Nephron (organoid): ENCODE measurements at regions not wholly inside any gene's neighbourhood (a gene's known extent, or its start where the extent isn't known, plus 50 kb on each side); places are given as distances from the start of the nearest gene placed in this dataset.

Experiments used
- H3K27ac Mint-ChIP-seq, 3 experiments: 2 replicates each; pipeline ENCODE4 v1.8.0; 2020; ENCODE audit warnings: mixed read lengths in 3 of 3, mild to moderate bottlenecking in 2 of 3, moderate library complexity in 1 of 3
- H3K27me3 Mint-ChIP-seq: 2 replicates; pipeline ENCODE4 v1.8.0; 2021; ENCODE audit warnings: low read depth, mild to moderate bottlenecking, moderate library complexity, mixed read lengths
- H3K36me3 Mint-ChIP-seq: 2 replicates; pipeline ENCODE4 v1.8.0; 2020; ENCODE audit warnings: low read depth, mixed read lengths
- H3K4me1 Mint-ChIP-seq: 2 replicates; pipeline ENCODE4 v1.8.0; 2020; ENCODE audit warnings: mixed read lengths
- H3K4me3 Mint-ChIP-seq, 3 experiments: 2 replicates each; pipeline ENCODE4 v1.8.0; 2020; ENCODE audit warnings: mild to moderate bottlenecking in 3 of 3, mixed read lengths in 3 of 3, moderate library complexity in 2 of 3
- H3K9me3 Mint-ChIP-seq: 2 replicates; pipeline ENCODE4 v1.8.0; 2020; ENCODE audit warnings: mixed read lengths
- TF ChIP-seq, protein P1 (sequence below), 3 experiments: fragments of 200-600 bp; sonication (generic); IDR thresholded peaks; one replicate each; pipeline ENCODE4 v1.5.0; 2021; ENCODE audit warnings: antibody characterized with exemption in 3 of 3; ENCODE audit not compliant: unreplicated experiment in 3 of 3

DNA sequence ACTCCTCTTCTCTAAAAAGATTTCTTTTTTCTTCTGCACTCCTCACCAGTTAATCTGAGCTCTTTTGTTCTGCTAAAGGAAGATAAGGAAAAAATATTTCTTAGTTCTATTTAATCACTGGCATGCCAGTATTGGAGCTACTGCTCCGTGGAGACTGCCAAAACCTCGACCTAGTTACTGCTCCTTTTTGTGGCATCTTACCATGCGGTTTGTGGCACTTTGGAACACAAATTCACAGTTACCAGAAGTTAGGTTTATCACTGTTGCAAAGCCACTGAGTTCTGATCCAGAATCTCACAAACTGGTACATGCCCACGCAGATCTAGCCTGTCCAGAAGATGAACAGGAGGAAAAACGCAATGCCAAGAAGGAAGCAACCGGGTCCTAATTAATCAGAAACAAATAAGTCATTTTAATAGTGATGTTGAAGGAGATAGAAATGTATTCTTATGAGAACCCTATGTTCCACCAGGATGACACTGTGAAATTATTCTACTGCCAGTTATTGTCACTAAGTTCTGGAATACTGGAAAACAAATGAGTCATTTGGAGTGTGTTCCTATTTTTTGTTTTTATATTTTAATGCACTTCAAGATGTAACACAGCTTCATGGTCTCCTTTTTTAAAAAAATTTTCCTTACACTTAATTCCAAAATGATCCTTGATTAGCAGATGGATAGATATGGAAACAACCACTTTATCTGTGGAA, 106.7 kb upstream of the GK2 start:
- H3K27me3 Mint-ChIP-seq: peaks cover 5% of the 10 kb centered on the region
- TF ChIP-seq, protein P1, sequence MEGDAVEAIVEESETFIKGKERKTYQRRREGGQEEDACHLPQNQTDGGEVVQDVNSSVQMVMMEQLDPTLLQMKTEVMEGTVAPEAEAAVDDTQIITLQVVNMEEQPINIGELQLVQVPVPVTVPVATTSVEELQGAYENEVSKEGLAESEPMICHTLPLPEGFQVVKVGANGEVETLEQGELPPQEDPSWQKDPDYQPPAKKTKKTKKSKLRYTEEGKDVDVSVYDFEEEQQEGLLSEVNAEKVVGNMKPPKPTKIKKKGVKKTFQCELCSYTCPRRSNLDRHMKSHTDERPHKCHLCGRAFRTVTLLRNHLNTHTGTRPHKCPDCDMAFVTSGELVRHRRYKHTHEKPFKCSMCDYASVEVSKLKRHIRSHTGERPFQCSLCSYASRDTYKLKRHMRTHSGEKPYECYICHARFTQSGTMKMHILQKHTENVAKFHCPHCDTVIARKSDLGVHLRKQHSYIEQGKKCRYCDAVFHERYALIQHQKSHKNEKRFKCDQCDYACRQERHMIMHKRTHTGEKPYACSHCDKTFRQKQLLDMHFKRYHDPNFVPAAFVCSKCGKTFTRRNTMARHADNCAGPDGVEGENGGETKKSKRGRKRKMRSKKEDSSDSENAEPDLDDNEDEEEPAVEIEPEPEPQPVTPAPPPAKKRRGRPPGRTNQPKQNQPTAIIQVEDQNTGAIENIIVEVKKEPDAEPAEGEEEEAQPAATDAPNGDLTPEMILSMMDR (IDR thresholded peaks at IDR 0.05; ENCODE audit: unreplicated experiment in 3 of 3): no peak
- no peaks in the 10 kb centered on the region for H3K36me3 Mint-ChIP-seq
- H3K9me3 Mint-ChIP-seq: no peaks in the 10 kb centered on the region
- H3K27ac Mint-ChIP-seq: peak overlapping the region in 1 of 3 experiments; percentile 87
- H3K4me1 Mint-ChIP-seq: peaks cover 26% of the 10 kb centered on the region
- H3K4me3 Mint-ChIP-seq: peak overlapping the region in 1 of 3 experiments; percentile 1

DNA sequence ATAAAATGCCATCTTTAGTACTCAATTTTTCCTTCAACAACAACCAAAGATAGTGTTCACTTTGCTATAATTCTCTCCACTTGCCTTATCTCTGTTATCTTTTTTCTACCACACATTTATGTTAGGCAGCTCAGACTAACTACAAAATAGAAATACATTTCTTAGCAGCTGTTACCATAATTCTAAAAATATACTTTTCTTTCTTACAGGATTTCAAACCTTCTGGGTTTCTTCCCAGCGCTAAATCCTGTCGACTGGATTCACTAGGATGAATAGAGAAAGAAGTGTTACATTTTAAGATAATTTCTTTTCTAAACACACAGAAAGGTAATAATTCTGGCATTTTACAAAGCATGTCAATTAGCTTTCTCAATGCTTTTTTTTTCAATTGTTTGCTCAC, 105.5 kb upstream of the GK2 start:
- TF ChIP-seq, protein P1 (IDR thresholded peaks at IDR 0.05; ENCODE audit: unreplicated experiment in 3 of 3): no peak
- Mint-ChIP-seq H3K4me1 (peaks cover 26% of the 10 kb centered on the region), H3K36me3 (no peaks in the 10 kb centered on the region), H3K27ac (peak overlapping the region; percentile 51 to 87 (median 73)), H3K4me3 (peak overlapping the region in 2 of 3 experiments; percentile 44 to 54), H3K27me3 (peaks cover 5% of the 10 kb centered on the region), H3K9me3 (no peaks in the 10 kb centered on the region)

DNA sequence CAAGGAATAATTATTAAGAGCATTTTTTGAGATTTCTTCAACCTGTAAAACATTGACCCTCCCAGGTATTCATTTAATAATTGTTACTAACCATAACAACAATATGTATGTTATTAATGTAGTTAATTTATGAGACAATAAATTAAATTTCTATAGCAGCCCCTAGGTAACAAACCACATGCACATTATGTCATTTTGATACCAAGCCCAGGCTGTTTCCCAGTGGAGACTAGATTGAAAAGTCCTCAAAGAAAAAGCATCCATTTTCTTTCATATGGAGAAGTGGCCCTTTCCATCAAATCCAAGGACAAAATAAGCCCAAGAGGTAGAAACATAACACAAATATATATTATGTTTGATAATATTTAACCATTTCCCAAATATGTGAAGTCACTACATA, 104.3 kb upstream of the GK2 start:
- H3K4me1 Mint-ChIP-seq: peaks cover 26% of the 10 kb centered on the region
- H3K27ac Mint-ChIP-seq: no peak overlapping the region
- H3K36me3 Mint-ChIP-seq: no peaks in the 10 kb centered on the region

DNA sequence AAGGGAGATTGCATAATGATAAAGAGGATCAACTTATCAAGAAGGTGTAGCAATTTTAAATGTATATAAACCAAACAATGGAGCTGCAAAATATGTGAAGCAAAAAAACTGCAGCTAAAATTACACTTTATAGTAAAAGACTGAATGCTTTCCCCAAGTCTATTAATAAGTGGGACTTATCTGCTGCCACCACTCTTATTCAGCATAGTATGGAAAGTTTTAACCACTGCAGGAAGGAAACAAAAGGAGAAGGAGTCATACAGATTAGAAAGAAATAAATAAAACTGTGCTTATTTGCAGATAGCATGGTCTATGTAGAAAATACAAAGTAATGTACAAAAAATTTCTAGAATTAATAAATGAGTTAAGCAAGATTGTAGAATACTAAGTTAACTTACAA, 94.1 kb upstream of the GK2 start:
- no peak overlapping the region for H3K4me3 Mint-ChIP-seq
- H3K9me3 Mint-ChIP-seq: no peaks in the 10 kb centered on the region
- H3K4me1 Mint-ChIP-seq: peaks cover 14% of the 10 kb centered on the region
- TF ChIP-seq, protein P1 (IDR thresholded peaks at IDR 0.05; ENCODE audit: unreplicated experiment in 3 of 3): no peak
- no peaks in the 10 kb centered on the region for H3K36me3 Mint-ChIP-seq
- H3K27me3 Mint-ChIP-seq: no peaks in the 10 kb centered on the region
- no peak overlapping the region for H3K27ac Mint-ChIP-seq

More for the DNA sequence above, 104.3 kb upstream of the GK2 start:
- H3K9me3 Mint-ChIP-seq: no peaks in the 10 kb centered on the region
- TF ChIP-seq, protein P1 (IDR thresholded peaks at IDR 0.05; ENCODE audit: unreplicated experiment in 3 of 3): no peak
- no peak overlapping the region for H3K4me3 Mint-ChIP-seq
- peaks cover 5% of the 10 kb centered on the region for H3K27me3 Mint-ChIP-seq

DNA sequence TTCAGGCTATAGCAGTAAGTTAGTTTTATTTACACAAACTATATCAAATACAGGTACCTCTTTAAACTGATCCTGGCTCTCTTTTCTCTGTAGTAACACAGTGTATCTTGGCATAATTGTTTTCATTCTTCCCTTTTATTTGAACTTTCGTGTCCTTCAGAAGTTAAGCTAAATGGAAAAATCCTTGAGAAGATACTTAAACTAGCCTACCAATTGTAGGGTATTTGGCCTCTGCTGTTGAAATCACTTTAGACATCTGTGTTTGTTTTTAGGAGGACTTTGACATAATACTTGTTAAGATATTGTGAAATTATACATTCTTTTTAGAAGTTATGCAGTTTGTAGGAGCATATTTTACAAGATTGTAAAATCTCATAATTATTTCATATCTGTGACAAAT, 90.3 kb upstream of the GK2 start:
- H3K9me3 Mint-ChIP-seq: no peaks in the 10 kb centered on the region
- TF ChIP-seq, protein P1 (IDR thresholded peaks at IDR 0.05; ENCODE audit: unreplicated experiment in 3 of 3): no peak
- H3K4me1 Mint-ChIP-seq: peaks cover 28% of the 10 kb centered on the region
- H3K36me3 Mint-ChIP-seq: no peaks in the 10 kb centered on the region
- peak overlapping the region in 2 of 3 experiments; percentile 18 to 50 for H3K27ac Mint-ChIP-seq
- no peak overlapping the region for H3K4me3 Mint-ChIP-seq
- H3K27me3 Mint-ChIP-seq: peaks cover 4% of the 10 kb centered on the region

DNA sequence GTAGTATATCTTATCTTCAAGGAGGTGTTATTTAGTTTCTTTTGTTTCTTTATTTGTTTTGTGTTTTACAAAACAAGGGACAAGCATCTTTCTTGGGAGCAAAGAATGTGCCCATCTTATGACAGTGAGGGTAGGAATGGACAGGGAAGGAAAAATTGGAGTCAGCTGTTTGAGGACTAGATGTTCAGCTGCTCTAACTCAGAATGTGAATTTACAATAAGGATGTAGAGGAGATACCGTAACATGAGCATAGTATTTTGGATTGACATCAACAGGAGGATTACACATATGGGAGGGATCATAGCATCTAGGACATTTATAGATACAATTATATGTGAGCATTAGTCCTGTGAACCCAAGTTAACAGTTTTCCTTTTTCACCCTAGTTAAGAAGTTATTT, 89.0 kb upstream of the GK2 start:
- peaks cover 28% of the 10 kb centered on the region for H3K4me1 Mint-ChIP-seq
- H3K9me3 Mint-ChIP-seq: no peaks in the 10 kb centered on the region
- H3K27me3 Mint-ChIP-seq: peaks cover 4% of the 10 kb centered on the region
- peak overlapping the region in 1 of 3 experiments; percentile 11 for H3K4me3 Mint-ChIP-seq
- H3K27ac Mint-ChIP-seq: peak overlapping the region; percentile 14 to 60 (median 38)
- no peaks in the 10 kb centered on the region for H3K36me3 Mint-ChIP-seq
- TF ChIP-seq, protein P1 (IDR thresholded peaks at IDR 0.05; ENCODE audit: unreplicated experiment in 3 of 3): no peak
